Iris pigment epithelial cell (primary cell): ENCODE measurements at regions not wholly inside any gene's neighbourhood (a gene's known extent, or its start where the extent isn't known, plus 50 kb on each side); places are given as distances from the start of the nearest gene placed in this dataset.
"Not testable (repeated sequence)": the region's sequence is repeated elsewhere in the genome, so short reads cannot be mapped to it uniquely, and the experiment has no call there.

Source experiments
- DNase-seq: peaks from one replicate; pipeline ENCODE4 v3.0.0-alpha.2; 2011; ENCODE audit warnings: low read depth

DNA sequence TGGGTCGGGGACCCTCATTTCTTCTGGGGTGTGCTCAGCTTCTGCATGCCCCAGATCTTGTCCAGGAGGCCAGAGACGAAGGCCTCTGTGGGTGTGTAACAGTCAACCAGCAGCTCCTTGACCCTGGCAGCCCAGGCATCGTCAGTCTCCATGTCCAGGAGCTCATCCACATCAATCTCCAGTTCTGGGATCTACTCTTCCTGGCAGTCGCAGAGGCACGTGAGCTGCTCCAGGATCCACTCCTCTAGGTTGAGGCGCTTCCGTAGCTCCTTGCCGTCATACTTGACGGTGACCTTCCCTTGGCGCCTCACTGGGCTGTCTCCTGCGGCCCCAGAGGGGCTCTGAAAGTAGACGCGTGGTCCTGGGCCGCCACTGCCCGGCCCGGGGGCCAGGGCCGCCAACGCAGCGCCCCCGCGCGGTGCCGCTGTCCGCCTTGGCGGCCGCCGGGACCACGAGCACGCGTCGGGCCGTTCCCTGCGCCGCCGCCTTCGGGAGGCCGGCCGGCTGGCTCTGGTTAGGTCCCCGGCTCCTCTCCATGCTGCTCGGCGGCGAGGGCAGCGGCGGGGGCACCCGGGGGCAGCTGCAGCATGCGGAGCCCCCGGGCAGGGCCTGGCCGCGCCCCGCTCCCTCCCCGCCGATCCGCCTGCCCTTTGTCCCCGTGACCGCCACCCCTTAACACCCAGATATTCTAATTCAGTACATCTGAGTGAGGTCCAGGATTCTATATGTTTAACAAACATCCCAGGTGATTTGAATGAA is 170.5 kb downstream of the SEPTIN7 start:
- DNase-seq: no peak

DNA sequence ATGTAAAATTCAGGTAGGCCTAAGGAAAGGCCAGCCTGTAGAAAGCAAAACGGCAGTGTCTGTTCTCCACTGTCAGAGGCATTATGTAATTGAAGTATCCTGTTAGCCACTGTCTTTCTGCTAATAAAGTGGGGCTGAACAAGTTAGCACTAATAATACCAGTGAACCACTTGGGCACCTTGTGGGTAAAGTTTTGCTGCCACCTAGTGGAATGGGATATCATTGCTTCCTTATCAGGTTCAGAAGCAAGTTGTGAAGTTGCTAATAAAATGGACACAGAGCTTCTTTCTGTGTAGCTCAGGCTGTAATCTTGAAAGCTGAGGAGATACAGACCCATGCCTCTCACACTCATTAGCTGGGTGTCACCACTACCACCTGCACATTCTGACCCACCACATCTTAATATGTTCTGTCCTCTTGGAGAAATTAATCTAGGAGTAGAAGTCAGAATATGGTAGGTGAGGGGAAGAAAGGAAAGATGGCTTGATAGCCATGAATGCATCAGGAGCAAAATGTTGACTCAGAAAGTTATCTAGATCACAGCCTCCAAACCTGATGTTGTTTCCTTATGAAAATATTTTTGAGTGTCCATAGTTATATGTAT is 175.1 kb downstream of the SEPTIN7 start:
- DNase-seq: peak; percentile 77

DNA sequence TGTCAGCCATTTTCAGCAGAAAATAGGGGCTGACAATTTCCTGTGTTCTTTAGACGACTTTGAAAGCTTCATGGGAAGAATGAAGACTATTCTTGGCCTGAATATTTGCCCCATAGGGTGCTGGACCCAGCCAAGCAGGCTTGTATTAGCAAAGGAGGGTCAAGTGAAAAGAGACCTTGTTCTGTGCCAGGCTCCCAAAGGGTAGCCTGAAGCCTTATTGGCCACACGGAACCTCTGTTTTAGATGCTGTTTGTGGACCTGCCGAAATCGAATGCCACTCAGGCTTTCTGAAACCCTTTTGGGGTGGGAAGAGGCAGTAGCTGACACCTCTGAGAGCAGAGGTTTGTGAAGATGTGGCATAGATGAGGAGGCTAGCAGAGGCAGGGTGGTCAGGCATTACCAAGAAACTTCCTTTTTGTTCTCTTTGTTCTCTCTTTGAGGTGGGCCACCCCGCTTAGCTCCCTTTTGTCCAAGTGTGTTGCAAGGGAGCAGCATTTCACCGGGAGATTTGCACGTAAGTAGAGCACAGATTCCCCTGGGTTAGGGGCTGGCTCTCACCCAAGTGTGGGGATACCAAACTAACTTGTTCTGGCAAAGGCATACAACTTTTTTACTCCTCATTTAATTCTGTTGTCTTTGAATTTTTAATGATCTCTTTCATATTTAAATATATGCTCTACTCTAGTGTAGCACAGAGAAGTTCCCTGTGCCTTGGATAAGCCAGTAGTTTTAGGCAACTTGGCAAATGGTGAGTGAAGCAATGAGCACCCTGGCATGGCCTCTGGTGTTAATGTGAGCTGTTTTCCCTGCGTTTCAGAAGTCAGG is 174.0 kb upstream of the EEPD1 start:
- not testable (repeated sequence) for DNase-seq

DNA sequence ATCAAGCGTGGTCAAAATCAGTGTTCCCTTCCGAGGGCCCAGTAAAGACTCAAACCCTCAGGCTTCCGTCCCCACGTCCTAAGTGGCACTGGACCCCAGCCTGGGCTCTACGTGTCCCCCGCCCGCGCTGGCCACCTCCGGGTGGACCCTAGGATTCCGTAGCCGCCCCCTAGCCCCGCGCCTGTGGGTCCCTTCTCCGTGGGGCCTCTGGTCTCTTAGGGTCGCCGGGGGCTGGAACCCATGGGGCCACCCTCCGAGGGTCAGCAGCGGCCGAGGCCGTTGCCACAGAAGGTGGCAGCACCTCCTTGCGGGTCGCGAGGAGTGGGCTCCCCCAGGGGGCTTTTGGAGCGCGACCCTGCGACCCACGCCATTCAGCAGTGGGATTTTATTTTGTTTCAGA is 170.5 kb upstream of the EEPD1 start:
- no peak for DNase-seq

DNA sequence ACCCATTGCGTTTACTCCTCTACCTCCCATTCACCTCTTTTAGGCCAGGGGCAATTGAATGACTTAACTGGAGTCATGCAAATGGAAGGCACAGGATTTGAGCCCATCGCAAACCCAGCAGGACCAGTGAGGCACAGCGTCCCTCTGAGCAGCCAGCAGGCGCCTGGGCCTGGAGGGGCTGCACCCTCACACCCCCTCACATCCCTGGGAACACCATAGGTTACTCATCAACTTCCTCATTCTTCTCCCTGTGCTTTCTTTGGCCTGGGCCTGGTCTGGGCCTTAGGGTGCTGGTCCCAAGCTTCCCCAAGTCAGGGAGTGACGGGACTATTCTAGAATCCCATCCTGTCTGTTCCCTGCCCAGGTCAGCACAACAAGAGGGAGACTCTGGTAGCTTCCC is 169.4 kb upstream of the EEPD1 start:
- no peak for DNase-seq

DNA sequence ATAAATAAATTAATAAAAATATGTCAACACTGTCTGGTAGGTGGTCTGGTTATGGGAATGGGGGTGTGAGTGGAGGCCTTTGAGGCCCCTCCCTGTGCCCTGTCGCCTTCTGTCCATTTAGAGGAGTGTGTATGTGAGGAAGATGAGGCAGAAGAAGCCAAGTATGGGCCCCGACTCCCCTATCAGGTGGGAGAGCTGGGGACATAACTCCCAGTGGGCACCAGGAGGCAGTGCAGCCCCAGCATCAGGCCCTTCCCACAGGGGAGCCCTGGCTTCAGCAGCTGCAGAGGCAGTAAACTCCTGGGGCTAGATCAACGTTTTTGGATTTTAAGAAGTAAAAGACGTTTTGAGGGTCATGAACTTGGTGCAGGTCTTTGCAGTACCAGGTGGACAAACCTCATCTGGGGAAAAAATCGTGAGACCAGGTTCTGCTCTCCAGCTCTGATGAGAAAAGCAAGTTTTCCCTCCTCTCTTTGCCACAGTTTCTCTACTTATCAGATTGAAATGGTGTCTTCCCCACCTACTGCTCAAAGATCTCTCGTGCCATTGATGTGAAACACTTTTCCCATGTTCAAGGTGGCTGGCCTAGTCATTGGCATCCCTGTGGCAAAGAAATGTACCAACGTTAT is 167.8 kb upstream of the EEPD1 start:
- DNase-seq: peak; percentile 71

DNA sequence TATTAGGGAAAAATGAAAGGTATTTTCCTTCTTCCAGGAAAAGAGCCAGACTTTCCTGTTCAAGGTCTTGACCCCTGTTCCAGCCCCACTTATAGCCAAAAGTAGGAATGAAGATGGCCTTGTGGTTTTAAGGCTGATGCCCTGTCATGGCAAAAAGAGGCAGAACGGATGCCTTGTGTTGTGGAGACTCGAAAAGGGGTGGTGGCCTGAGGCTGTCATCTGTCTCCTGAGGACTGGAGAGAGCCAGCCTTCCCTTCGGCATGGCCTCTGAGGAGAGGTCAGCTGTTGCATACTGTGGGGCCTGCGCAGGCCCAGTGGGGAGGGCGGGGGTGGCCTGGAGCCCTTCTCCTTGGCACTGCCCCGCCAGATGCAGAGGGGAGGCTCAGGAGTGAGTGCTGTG is 166.0 kb upstream of the EEPD1 start:
- DNase-seq: no peak

DNA sequence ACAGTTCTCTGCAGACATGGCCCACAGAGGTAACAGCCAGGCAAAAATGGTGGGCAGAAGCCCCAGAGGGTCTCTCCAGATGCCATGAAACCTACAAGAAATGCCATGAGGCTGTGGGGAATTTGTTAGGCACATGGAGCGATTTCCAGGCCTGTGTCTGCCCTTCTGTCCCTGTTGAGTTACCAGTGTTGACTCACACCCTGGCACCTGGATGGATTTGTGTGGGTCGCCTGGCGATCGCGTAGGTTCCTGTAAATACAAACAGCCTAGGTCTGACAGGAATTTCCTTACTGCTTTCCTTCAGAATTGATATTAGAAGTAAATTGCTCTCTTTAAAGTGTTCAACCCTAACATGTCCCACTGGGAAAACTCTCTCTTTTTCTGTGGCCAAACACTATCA is 164.9 kb upstream of the EEPD1 start:
- DNase-seq: no peak

DNA sequence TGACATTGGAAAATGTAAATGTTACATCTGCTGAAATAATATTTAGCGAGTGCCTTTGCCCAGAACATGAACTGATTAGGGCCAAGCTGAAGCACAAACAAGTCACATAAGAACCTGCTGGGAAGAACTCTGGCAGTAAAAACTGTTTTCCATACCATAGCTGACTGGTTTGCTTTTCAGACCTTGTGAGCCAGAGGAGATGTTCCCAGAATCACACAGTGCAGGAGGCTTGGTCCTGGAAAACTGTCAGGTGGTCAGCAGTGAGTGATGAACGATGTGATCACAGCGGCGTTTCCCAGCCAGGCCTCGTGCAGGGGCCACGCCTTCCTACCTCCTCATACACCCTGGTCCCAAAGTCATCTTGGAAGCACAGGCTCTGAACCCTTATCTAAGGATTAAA is 164.2 kb upstream of the EEPD1 start:
- DNase-seq: peak; percentile 19

DNA sequence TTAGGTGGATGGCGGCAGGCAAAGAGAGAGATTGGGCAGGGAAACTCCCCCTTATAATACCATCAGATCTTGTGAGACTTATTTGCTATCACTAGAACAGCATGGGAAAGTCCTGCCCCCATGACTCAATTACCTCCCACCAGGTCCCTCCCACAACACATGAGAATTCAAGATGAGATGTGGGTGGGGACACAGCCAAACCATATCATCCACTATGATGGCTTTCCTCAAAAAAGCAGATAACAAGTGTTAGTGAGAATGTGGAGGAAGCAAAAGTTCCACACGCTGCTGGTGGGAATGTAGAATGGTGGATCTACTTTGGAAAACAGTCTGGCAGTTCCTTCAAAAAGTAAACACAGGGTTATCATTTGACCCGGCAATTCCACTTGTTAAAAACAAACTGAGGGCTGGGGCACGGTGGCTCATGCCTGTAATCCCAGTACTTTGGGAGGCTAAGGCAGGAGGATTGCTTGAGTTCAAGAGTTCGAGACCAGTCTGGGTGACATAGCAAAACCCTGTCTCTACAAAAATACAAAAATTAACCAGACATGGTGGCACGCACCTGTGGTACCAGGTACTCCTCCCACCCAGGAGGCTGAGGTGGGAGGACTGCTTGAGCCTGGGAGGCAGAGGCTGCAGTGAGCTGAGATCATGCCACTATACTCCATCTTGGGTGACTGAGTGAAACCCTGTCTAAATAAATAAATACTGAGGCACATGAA is 161.4 kb upstream of the EEPD1 start:
- DNase-seq: no peak

DNA sequence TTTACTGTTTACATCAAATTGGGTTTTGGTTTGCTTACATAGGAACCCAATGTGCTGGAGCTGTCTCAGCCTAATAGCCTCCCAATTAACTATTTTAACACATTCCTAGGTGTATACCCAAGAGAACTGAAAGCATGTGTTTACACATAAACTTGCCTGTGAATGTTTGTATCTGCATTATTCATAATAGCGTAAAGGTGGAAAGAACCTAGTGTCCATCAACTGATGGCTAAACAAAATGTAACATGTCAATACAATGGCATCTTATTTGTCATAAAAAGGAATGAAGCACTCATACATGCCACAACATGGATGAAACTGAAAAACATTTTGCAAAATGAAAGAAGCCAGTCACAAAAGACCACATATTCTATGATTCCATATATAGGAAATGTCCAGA is 160.6 kb upstream of the EEPD1 start:
- DNase-seq: peak; percentile 14

DNA sequence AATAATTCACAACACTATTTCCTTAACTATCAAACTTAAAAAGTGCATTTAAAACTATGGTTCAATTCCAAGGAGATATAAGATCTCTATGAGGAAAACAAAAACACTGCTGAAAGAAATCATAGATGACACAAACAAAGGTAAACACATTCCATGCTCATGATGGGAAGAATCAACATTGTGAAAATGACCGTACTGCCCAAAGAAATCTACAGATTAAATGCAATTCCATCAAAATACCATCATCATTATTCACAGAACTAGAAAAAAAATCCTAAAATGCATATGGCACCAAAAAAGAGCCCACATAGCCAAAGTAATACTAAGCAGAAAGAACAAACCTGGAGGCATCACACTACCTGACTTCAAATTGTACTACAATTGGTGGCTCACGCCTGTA is 159.9 kb upstream of the EEPD1 start:
- no peak for DNase-seq

DNA sequence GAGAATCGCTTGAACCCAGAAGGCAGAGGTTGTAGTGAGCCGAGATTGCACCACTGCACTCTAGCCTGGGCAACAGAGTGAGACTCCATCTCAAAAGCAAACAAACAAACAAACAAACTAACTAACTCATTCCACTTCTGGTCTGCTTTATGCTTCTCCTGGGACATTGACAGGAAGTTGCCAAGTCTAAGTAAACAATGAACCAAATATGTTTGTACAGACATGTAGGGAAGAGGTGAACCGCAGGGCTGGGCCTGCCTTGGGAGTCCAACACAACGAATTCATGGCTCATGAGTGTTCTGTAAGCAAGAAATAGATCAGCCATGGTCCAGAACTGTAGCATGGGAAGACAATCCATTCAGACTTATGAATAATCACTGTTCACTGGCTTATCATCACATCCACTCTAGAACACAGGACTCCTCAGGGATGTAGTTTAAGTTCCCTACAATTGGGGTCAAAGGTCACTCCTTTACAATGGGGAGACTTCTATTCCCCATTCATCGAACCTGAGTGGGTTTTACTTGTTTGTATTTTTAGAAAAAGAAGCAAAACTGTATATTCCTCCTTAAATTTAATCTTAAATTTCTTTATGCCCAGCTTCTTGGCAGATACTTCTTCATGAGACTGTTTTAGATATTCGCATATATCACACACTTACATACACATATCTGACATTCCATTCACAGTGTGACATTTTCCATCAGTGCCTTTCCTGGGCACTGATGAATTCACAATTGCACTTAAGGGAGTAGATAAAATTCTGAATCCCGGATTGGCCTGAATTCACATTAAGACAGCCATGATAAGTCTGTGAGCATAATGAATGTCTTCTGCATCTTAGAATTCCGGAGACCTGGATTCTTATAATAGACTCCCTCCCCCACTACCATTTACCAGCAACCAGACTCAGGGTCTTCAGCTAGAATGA is 159.1 kb upstream of the EEPD1 start:
- peak; percentile 68 for DNase-seq

DNA sequence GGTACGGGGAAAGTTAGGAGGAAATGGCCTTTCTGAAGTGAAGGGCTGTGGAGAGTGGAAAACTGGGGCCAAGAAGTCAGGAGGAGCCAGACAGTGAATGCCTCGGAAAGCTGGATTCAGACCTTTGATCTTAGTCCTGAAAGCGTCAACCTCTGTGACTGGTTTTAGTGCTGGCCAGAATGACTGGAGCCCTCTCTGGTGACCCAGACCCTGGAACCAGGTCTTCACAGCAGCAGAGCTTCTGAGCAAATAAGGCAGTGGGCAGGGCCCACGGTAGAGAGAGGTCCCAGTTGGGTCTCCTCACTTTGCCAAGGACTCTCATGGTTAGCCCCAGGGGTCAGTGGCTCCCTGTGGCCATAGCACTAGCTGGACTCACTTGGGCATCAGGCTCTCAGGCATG is 157.7 kb upstream of the EEPD1 start:
- no peak for DNase-seq

DNA sequence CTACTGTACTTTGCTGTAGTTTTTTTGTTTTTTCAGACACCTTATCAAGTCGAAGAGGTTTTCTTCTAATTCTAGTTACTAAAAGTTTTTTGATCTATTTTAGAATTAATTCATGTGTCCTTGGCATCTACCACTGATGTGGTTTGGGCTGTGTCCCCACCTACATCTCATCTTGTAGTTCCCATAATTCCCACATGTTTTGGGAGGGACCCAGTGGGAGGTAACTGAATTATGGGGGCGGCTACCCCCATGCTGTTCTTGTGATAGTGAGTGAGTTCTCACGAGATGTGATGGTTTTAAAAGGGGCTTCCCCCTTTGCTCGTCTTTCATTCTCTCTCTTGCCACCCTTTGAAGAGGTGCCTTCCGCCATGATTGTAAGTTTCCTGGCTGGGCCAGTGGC is 154.6 kb upstream of the EEPD1 start:
- DNase-seq: no peak

DNA sequence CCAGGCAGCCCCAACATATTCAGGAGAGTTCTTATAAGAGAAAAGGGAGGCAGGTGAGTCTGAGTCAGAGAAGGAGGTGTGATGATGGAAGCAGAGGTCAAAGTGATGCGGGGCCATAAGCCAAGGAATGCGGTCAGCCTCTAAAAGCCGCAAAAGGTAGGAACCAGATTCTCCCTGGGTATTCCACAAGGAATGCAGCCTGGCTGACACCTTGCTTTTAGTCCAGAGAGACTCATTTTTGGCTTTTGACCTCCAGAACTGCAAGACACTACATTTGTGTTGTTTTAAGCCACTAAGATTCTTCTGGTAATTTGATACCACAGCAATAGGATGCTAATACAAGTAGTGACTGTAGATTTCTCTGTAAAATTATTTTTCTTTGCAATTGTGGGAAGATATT is 151.5 kb upstream of the EEPD1 start:
- DNase-seq: peak; percentile 39

DNA sequence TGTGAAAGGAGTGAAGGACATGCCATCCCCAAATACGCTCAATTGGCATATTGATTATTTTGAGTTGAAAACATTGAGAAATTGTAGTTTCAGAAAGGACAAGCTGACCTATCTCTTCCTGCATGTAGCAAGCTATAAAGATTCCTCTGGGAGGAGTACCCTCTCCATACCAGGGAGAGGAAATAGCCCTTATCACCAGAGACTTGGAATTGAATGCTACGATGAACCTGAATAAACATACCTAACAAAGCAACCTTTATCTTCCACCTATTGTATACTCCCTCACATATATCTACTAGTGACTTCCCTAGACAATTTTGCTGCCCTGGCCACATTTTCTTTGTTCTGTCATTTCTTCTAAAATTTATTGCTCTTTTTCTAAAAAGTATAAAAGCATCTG is 150.2 kb upstream of the EEPD1 start:
- DNase-seq: no peak

DNA sequence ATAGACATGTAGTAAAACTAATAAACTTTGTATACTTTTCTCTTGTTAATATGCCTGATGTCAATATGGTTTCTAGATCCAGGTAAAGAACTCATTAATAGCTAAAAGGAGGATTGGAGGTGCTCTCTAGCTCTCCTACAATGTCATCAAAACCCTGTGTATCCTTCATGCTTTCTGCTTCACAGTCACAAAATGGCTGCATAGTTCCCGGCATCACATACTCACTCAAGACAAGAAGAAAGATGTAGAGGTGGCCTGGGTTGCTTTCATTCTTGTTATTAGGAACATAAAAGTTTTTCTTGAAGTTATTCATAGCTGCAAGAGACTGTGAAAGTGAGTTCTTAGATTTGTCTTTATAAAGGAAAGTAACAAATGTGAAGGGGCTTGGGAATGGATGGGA is 149.7 kb upstream of the EEPD1 start:
- no peak for DNase-seq

DNA sequence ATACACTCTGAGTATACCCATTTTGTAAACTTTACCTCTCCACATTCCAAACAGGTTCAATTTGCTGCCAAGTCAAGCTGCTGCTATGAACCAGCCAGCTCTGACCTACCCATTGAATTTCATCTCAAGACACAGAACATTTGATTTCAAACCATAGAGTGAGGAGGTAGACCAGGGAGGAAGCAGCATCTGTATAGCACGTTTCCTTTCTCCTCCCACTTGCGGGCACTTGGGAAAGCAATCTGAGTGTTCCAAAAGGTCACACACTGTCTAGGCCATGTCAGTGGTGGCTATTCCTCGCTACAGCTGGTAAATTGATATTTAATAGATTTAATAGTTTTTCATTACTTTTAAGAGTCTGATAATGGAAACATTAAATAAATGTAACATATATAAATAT is 147.8 kb upstream of the EEPD1 start:
- DNase-seq: no peak

DNA sequence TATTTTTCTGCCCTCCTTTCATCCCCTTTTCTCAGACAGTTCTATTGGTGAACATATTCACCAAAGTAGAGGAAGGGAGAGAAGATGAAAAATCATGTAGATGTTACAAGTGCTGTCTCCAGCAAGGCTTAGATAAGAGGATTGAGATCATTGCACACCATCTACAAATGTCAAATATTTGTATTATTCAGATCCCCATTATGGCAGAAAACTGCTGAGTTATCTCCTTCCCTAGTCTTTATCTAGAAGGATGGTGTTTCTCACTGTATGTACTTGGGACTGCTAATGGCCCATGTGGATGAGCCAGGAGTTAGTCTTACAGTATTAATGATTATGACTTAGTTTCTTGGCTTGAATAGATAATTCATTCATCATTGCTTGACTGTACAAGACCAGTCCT is 147.2 kb upstream of the EEPD1 start:
- DNase-seq: no peak

DNA sequence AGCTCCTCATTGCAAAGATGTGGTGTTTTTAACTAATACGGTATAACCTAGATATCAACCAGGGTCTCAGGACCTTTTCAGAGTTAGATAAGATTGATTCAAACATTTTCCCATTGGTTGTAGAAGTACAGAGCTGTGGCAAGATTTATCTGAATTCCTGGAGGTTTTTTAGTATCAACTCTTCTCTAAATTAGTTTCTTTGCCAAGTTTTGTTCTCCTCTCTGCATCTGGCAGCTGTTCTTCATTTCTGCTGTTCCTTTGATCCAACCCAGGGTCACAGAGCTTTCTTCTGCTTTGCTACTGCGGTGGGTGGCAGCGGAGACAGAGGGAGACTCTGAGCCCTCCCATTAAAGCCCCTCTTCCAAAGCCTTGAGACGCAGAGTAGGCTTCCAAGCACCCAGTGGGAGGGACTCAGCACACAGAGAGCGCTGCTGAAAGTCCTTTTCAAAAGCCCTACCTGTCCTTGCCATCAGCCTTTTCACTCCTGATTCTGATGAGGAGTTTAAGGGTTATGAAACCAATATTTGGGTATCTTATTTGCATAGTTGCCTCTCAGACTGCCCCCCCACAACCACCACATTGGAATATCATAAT is 146.3 kb upstream of the EEPD1 start:
- DNase-seq: no peak
